PC-3 (cell line): ENCODE measurements at regions not wholly inside any gene's neighbourhood (a gene's known extent, or its start where the extent isn't known, plus 50 kb on each side); places are given as distances from the start of the nearest gene placed in this dataset.

Source experiments
- EZH2 ChIP-seq: fragments of 300-600 bp; sonication (generic); IDR thresholded peaks from one replicate; pipeline ENCODE4 v1.6.1; 2017; ENCODE audit warnings: antibody characterized with exemption, mild to moderate bottlenecking, low read length; ENCODE audit not compliant: unreplicated experiment
- EZH2phosphoT487 ChIP-seq: fragments of 300-600 bp; sonication (generic); IDR thresholded peaks from 2 replicates; pipeline ENCODE4 v1.6.1; 2018; ENCODE audit warnings: mild to moderate bottlenecking, antibody characterized with exemption, low read length, borderline replicate concordance
- TF ChIP-seq, protein P1 (sequence below): fragments of 300-600 bp; sonication (generic); conservative IDR thresholded peaks from 2 replicates; pipeline ENCODE4 v1.5.1; 2017; ENCODE audit warnings: antibody characterized with exemption, low read depth, mild to moderate bottlenecking, low read length

DNA sequence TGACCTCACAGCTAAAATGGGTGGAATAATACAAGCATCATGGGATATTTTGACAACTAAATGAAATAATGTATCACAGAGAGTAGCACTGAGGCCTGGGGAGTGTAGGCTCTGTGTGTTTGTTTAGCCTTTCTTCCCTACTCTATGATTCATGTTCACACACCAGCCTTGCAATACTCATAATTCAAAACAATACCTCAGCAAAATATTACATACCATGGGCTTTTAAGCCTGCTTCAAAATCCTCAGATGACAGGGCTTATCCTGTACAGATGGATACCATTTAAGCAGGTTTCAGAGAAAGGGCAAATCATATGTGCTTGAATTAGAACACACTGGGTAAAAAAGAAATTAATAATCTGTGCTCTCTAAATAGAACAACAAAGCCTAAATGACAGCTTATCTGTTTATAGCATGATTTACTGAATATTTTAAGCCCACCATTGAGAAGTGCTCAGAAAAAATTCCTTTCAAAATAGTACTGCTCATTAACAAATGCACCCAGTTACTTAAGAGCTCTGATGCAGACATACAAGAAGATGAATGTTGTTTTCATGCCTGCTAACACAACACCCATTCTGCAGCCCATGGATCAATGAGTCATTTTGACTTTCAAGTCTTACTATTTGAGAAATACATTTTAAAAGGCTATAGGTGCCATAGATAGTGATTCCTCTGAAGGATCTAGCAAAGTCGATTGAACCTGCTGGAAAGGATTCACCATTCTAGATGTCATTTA lies 84.9 kb upstream of the ADAMTS20 start:
- TF ChIP-seq, protein P1, sequence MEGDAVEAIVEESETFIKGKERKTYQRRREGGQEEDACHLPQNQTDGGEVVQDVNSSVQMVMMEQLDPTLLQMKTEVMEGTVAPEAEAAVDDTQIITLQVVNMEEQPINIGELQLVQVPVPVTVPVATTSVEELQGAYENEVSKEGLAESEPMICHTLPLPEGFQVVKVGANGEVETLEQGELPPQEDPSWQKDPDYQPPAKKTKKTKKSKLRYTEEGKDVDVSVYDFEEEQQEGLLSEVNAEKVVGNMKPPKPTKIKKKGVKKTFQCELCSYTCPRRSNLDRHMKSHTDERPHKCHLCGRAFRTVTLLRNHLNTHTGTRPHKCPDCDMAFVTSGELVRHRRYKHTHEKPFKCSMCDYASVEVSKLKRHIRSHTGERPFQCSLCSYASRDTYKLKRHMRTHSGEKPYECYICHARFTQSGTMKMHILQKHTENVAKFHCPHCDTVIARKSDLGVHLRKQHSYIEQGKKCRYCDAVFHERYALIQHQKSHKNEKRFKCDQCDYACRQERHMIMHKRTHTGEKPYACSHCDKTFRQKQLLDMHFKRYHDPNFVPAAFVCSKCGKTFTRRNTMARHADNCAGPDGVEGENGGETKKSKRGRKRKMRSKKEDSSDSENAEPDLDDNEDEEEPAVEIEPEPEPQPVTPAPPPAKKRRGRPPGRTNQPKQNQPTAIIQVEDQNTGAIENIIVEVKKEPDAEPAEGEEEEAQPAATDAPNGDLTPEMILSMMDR = no peak
- TF ChIP-seq EZH2phosphoT487 = no peak
- no peak for TF ChIP-seq EZH2
